Keratinocyte (primary cell): ENCODE measurements at regions not wholly inside any gene's neighbourhood (a gene's known extent, or its start where the extent isn't known, plus 50 kb on each side); places are given as distances from the start of the nearest gene placed in this dataset.

Experiments
- DNase-seq: peaks from one replicate; pipeline ENCODE4 v3.0.0-alpha.2; 2011; ENCODE audit warnings: low read depth, missing footprints, low spot score
- FAIRE-seq: peaks from 2 replicates; lab custom pipeline; 2011; peaks lifted over from hg19 to GRCh38; lab: Jason Lieb, UNC
- H2AFZ ChIP-seq: 2 replicates; pipeline ENCODE4 v1.6.0; 2012; ENCODE audit warnings: low read length, control low read depth, inconsistent platforms; ENCODE audit not compliant: control insufficient read depth
- H3K27ac ChIP-seq: 2 replicates; pipeline ENCODE4 v1.5.1; 2011; ENCODE audit warnings: low read length; ENCODE audit not compliant: control insufficient read depth, insufficient read depth
- H3K27me3 ChIP-seq: 3 replicates; pipeline ENCODE4 v1.6.0; 2011; ENCODE audit warnings: low read length; ENCODE audit not compliant: control insufficient read depth, insufficient read depth; ENCODE audit errors: extremely low read depth
- H3K36me3 ChIP-seq, 2 experiments: 2 replicates in 1 of 2; 3 replicates in 1 of 2; pipeline ENCODE4 v1.5.1; 2011; ENCODE audit warnings: low read length in 2 of 2, mild to moderate bottlenecking in 1 of 2; ENCODE audit not compliant: control insufficient read depth in 2 of 2, insufficient read depth in 2 of 2; ENCODE audit errors: extremely low read depth in 1 of 2
- H3K4me1 ChIP-seq: 3 replicates; pipeline ENCODE4 v1.5.1; 2011; ENCODE audit warnings: low read length; ENCODE audit not compliant: control insufficient read depth, insufficient read depth; ENCODE audit errors: extremely low read depth
- H3K4me2 ChIP-seq: 3 replicates; pipeline ENCODE4 v1.6.0; 2011; ENCODE audit warnings: low read depth, low read length; ENCODE audit not compliant: control insufficient read depth, insufficient read depth; ENCODE audit errors: extremely low read depth
- H3K4me3 ChIP-seq, 3 experiments: fragments of 200-600 bp in 1 of 3; sonication (generic) in 1 of 3; 2 replicates in 2 of 3; 3 replicates in 1 of 3; pipeline ENCODE4 v1.5.1; 2011 to 2016; ENCODE audit warnings: low read length in 3 of 3, mild to moderate bottlenecking in 3 of 3, control low read depth in 2 of 3, inconsistent platforms in 1 of 3, low read depth in 1 of 3, mixed read lengths in 1 of 3, mixed run types in 1 of 3, moderate library complexity in 1 of 3; ENCODE audit not compliant: control insufficient read depth in 2 of 3, insufficient read depth in 2 of 3; ENCODE audit errors: extremely low read depth in 1 of 3
- H3K79me2 ChIP-seq: 2 replicates; pipeline ENCODE4 v1.6.0; 2012; ENCODE audit warnings: low read length; ENCODE audit not compliant: control insufficient read depth, insufficient read depth
- H3K9ac ChIP-seq: 3 replicates; pipeline ENCODE4 v1.6.0; 2011; ENCODE audit warnings: low read length; ENCODE audit not compliant: control insufficient read depth, insufficient read depth; ENCODE audit errors: extremely low read depth
- H3K9me1 ChIP-seq: 3 replicates; pipeline ENCODE4 v1.6.0; 2011; ENCODE audit warnings: low read length; ENCODE audit not compliant: control insufficient read depth, insufficient read depth; ENCODE audit errors: extremely low read depth
- H3K9me3 ChIP-seq: 2 replicates; pipeline ENCODE4 v1.5.1; 2012; ENCODE audit warnings: low read depth, low read length; ENCODE audit not compliant: control insufficient read depth
- H4K20me1 ChIP-seq: 3 replicates; pipeline ENCODE4 v1.6.0; 2011; ENCODE audit warnings: low read length; ENCODE audit not compliant: control insufficient read depth, insufficient read depth; ENCODE audit errors: extremely low read depth
- EZH2 ChIP-seq: IDR thresholded peaks from one replicate; pipeline ENCODE4 v1.6.1; 2012; ENCODE audit warnings: inconsistent platforms, mild to moderate bottlenecking, low read length, moderate library complexity
- dilution Hi-C: fragments of 300-500 bp; cut with MboI; formaldehyde crosslinking; loops from one replicate; pipeline ENCODE4 v1.7.0; 2020; ENCODE audit warnings: low sequenced_read_pairs; ENCODE audit not compliant: extremely low pct_ligation_motif_present
- TF ChIP-seq, protein P1 (sequence below), 3 experiments: IDR thresholded peaks in 1 of 3; conservative IDR thresholded peaks in 1 of 3; optimal IDR thresholded peaks in 1 of 3; 2 replicates in 2 of 3; 3 replicates in 1 of 3; pipeline versions ENCODE3 to v1.5.1; 2011; ENCODE audit warnings: low read length in 3 of 3, mild to moderate bottlenecking in 3 of 3, moderate library complexity in 2 of 3, control low read depth in 1 of 3, inconsistent platforms in 1 of 3; ENCODE audit not compliant: insufficient read depth in 2 of 3; ENCODE audit errors: extremely low read depth in 1 of 3

- Histone ChIP-seq H3K9ac (no peak overlapping the region), H3K9me3 (no peaks in the 10 kb centered on the region), H3K36me3 (no peaks in the 10 kb centered on the region), H3K4me3 (no peak overlapping the region), H3K79me2 (no peaks in the 10 kb centered on the region), H3K27ac (no peak overlapping the region), H3K27me3 (no peaks in the 10 kb centered on the region), H2AFZ (no peak overlapping the region), H3K9me1 (no peaks in the 10 kb centered on the region), H4K20me1 (no peaks in the 10 kb centered on the region), H3K4me1 (no peaks in the 10 kb centered on the region), H3K4me2 (no peak overlapping the region)
- TF ChIP-seq EZH2: no peak
- TF ChIP-seq, protein P1, sequence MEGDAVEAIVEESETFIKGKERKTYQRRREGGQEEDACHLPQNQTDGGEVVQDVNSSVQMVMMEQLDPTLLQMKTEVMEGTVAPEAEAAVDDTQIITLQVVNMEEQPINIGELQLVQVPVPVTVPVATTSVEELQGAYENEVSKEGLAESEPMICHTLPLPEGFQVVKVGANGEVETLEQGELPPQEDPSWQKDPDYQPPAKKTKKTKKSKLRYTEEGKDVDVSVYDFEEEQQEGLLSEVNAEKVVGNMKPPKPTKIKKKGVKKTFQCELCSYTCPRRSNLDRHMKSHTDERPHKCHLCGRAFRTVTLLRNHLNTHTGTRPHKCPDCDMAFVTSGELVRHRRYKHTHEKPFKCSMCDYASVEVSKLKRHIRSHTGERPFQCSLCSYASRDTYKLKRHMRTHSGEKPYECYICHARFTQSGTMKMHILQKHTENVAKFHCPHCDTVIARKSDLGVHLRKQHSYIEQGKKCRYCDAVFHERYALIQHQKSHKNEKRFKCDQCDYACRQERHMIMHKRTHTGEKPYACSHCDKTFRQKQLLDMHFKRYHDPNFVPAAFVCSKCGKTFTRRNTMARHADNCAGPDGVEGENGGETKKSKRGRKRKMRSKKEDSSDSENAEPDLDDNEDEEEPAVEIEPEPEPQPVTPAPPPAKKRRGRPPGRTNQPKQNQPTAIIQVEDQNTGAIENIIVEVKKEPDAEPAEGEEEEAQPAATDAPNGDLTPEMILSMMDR (optimal IDR thresholded peaks at IDR 0.05 in 1 of 3, IDR thresholded peaks at IDR 0.05 in 1 of 3, conservative IDR thresholded peaks at IDR 0.05 in 1 of 3; ENCODE audit: extremely low read depth in 1 of 3, insufficient read depth in 2 of 3, low read length in 3 of 3): no peak
- FAIRE-seq (peak; percentile 5), DNase-seq (no peak)
- dilution Hi-C loops: no loop called here
Measured at GRCh38 chr3:102339671-102340070, 95.1 kb upstream of the ZPLD1 start.

- Histone ChIP-seq H3K27me3 (no peaks in the 10 kb centered on the region), H3K79me2 (no peaks in the 10 kb centered on the region), H3K4me2 (no peak overlapping the region), H3K9ac (no peak overlapping the region), H2AFZ (peak overlapping the region; percentile 34), H3K9me1 (no peaks in the 10 kb centered on the region), H4K20me1 (no peaks in the 10 kb centered on the region), H3K36me3 (no peaks in the 10 kb centered on the region), H3K9me3 (no peaks in the 10 kb centered on the region), H3K4me3 (no peak overlapping the region), H3K27ac (no peak overlapping the region), H3K4me1 (peaks cover 8% of the 10 kb centered on the region)
- TF ChIP-seq, protein P1 (optimal IDR thresholded peaks at IDR 0.05 in 1 of 3, IDR thresholded peaks at IDR 0.05 in 1 of 3, conservative IDR thresholded peaks at IDR 0.05 in 1 of 3; ENCODE audit: extremely low read depth in 1 of 3, insufficient read depth in 2 of 3, low read length in 3 of 3): no peak
- DNase-seq (no peak), FAIRE-seq (no peak)
- dilution Hi-C loops: no loop called here
Measured at GRCh38 chr3:102346897-102347296, 87.9 kb upstream of the ZPLD1 start.
